ENCODE measurements at regions not wholly inside any gene's neighbourhood (a gene's known extent, or its start where the extent isn't known, plus 50 kb on each side); places are given as distances from the start of the nearest gene placed in this dataset.
A peak's percentile ranks its signal among the peaks of the same experiment; 100 is the strongest.
"Not testable (repeated sequence)": the region's sequence is repeated elsewhere in the genome, so short reads cannot be mapped to it uniquely, and the experiment has no call there.

- no peak for DNase-seq (ENCODE audit: low read depth)
These were observed 730.4 kb downstream of the METTL4 start for GRCh38 chr18:1840878-1841277.

- peak; percentile 68 for DNase-seq (ENCODE audit: low read depth)
These were observed 724.7 kb downstream of the METTL4 start for GRCh38 chr18:1846640-1847039.

GRCh38 chr18:1848716-1849115 is 722.6 kb downstream of the METTL4 start:
- peak; percentile 77 for DNase-seq (ENCODE audit: low read depth)

- no peak for DNase-seq (ENCODE audit: low read depth)
These were observed 721.9 kb downstream of the METTL4 start for GRCh38 chr18:1849386-1849785.

GRCh38 chr18:1857281-1857680 is 714.0 kb downstream of the METTL4 start:
- not testable (repeated sequence) for DNase-seq (ENCODE audit: low read depth)

GRCh38 chr18:1861473-1861872 is 709.8 kb downstream of the METTL4 start:
- no peak for DNase-seq (ENCODE audit: low read depth)

- no peak for DNase-seq (ENCODE audit: low read depth)
These were observed 705.4 kb downstream of the METTL4 start for GRCh38 chr18:1865869-1866268.

- DNase-seq (ENCODE audit: low read depth): no peak
These were observed 699.0 kb downstream of the METTL4 start for GRCh38 chr18:1872274-1872673.

- DNase-seq (ENCODE audit: low read depth): no peak
These were observed 696.1 kb downstream of the METTL4 start for GRCh38 chr18:1875219-1875618.

GRCh38 chr18:1884623-1885022 is 686.7 kb downstream of the METTL4 start:
- no peak for DNase-seq (ENCODE audit: low read depth)

GRCh38 chr18:1891641-1892040 is 679.7 kb downstream of the METTL4 start:
- DNase-seq (ENCODE audit: low read depth): no peak

GRCh38 chr18:1892191-1892590 is 679.1 kb downstream of the METTL4 start:
- no peak for DNase-seq (ENCODE audit: low read depth)

- no peak for DNase-seq (ENCODE audit: low read depth)
These were observed 675.7 kb downstream of the METTL4 start for GRCh38 chr18:1895456-1896185.

GRCh38 chr18:1906421-1906820 is 664.9 kb downstream of the METTL4 start:
- peak; percentile 34 for DNase-seq (ENCODE audit: low read depth)

GRCh38 chr18:1907470-1908206 is 663.7 kb downstream of the METTL4 start:
- DNase-seq (ENCODE audit: low read depth): peak; percentile 1

- peak; percentile 31 for DNase-seq (ENCODE audit: low read depth)
These were observed 656.8 kb downstream of the METTL4 start for GRCh38 chr18:1914489-1914888.

GRCh38 chr18:1916869-1917523 is 654.3 kb downstream of the METTL4 start:
- DNase-seq (ENCODE audit: low read depth): peak; percentile 21

- DNase-seq (ENCODE audit: low read depth): no peak
These were observed 653.7 kb downstream of the METTL4 start for GRCh38 chr18:1917569-1917968.

GRCh38 chr18:1922066-1922465 is 649.2 kb downstream of the METTL4 start:
- DNase-seq (ENCODE audit: low read depth): no peak

- no peak for DNase-seq (ENCODE audit: low read depth)
These were observed 642.6 kb downstream of the METTL4 start for GRCh38 chr18:1928711-1929110.

GRCh38 chr18:1929720-1930119 is 641.6 kb downstream of the METTL4 start:
- no peak for DNase-seq (ENCODE audit: low read depth)

- no peak for DNase-seq (ENCODE audit: low read depth)
These were observed 640.7 kb downstream of the METTL4 start for GRCh38 chr18:1930291-1931270.

Data from renal cortical epithelial cell (primary cell).